ENCODE measurements at regions not wholly inside any gene's neighbourhood (a gene's known extent, or its start where the extent isn't known, plus 50 kb on each side); places are given as distances from the start of the nearest gene placed in this dataset.

DNA sequence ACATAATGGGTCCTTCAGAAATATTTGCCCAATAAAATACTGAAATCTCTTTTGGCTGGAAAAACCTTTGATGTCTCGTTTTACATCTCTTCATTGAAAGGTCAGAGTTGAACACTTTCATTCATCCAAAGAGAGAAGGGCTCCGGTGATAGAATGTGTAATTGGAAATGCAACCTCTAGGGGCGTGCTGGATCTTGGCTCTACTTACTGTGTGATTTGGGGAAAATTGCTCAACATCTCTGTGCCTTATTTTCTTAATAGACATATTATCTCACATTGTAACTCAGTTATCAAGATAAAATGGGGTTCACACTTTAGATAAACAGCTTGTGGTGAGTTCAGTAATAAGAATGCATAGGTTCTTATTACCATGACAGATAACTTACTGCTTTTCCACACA lies 1444.1 kb downstream of the SLITRK5 start:
- POLR2A ChIA-PET (ENCODE audit: low non-redundant PET) = no interaction called here
- TF ChIP-seq, protein P1, sequence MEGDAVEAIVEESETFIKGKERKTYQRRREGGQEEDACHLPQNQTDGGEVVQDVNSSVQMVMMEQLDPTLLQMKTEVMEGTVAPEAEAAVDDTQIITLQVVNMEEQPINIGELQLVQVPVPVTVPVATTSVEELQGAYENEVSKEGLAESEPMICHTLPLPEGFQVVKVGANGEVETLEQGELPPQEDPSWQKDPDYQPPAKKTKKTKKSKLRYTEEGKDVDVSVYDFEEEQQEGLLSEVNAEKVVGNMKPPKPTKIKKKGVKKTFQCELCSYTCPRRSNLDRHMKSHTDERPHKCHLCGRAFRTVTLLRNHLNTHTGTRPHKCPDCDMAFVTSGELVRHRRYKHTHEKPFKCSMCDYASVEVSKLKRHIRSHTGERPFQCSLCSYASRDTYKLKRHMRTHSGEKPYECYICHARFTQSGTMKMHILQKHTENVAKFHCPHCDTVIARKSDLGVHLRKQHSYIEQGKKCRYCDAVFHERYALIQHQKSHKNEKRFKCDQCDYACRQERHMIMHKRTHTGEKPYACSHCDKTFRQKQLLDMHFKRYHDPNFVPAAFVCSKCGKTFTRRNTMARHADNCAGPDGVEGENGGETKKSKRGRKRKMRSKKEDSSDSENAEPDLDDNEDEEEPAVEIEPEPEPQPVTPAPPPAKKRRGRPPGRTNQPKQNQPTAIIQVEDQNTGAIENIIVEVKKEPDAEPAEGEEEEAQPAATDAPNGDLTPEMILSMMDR (conservative IDR thresholded peaks at IDR 0.05; ENCODE audit: low read depth) = no peak

DNA sequence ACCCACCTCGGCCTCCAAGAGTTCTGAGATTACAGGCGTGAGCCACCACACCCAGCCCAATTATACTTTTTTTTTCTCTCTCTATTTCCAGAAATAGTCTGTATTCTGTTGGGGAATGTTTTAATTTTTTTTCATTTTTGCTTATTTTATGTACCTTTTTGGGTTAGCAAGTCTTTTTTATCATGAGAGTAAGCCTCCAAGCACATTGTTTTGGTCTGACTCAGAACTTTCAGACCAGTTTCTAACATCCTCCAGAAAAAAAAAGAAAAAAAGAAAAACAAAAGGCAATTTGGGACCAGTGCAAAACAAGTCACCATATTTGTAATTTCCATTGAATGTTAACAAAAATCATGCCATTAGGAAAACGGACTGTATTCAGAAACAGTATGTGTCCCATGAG lies 1465.5 kb downstream of the SLITRK5 start:
- no peak overlapping the region for H3K27ac ChIP-seq
- POLR2A ChIA-PET (ENCODE audit: low non-redundant PET) = no interaction called here
- TF ChIP-seq, protein P1 (conservative IDR thresholded peaks at IDR 0.05; ENCODE audit: low read depth) = no peak
- CTCF ChIA-PET = interaction anchor here (0.7 kb wide), 1 partner anchor 112 kb away, joined by 6 read pairs; no protein-coding TSS in a partner anchor
- DNase-seq (ENCODE audit: low spot score) = no peak

More for the DNA sequence above, 1444.1 kb downstream of the SLITRK5 start:
- DNase-seq (ENCODE audit: low spot score) = no peak
- H3K27ac ChIP-seq = no peak overlapping the region
- CTCF ChIA-PET = no interaction called here

DNA sequence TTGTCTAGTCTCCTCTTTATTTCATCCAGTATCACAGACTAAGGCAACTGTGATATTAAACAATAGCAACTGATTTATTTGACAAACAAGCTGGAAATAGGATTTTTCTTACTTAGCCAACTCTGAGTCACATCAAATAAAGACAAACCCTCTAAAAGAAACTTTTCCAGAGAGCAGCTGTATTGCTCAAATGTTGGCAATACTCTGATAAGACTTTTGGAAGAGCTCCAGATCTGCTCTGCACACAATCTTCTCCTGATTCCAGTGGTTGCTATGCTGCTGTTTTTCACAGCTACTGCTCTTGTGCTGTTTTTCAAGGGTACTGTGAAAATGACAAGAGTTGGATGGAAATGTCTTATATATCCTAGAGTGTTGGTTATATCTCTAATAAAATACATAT lies 1479.2 kb downstream of the SLITRK5 start:
- ChIA-PET POLR2A (ENCODE audit: low non-redundant PET) (no interaction called here), CTCF (no interaction called here)
- H3K27ac ChIP-seq = no peak overlapping the region
- no peak for DNase-seq (ENCODE audit: low spot score)
- TF ChIP-seq, protein P1 (conservative IDR thresholded peaks at IDR 0.05; ENCODE audit: low read depth) = no peak

DNA sequence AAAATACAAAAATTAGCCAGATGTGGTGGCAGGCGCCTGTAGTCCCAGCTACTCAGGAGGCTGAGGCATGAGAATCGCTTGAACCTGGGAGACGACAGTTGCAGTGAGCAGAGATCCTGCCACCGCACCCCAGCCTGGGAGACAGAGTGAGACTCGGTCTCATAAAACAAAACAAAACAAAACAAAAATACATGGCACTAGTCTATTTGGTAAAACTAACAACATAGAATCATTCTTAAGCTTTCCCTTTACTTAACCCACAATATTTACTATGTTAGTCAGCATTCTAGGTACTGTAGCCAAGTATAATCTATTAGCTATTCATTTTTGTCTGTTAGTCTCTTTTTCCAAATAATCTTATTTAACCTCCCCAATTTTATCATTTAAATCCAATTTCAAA lies 1482.8 kb downstream of the SLITRK5 start:
- no peak overlapping the region for H3K27ac ChIP-seq
- DNase-seq (ENCODE audit: low spot score) = no peak
- TF ChIP-seq, protein P1 (conservative IDR thresholded peaks at IDR 0.05; ENCODE audit: low read depth) = no peak
- ChIA-PET POLR2A (ENCODE audit: low non-redundant PET) (no interaction called here), CTCF (no interaction called here)

DNA sequence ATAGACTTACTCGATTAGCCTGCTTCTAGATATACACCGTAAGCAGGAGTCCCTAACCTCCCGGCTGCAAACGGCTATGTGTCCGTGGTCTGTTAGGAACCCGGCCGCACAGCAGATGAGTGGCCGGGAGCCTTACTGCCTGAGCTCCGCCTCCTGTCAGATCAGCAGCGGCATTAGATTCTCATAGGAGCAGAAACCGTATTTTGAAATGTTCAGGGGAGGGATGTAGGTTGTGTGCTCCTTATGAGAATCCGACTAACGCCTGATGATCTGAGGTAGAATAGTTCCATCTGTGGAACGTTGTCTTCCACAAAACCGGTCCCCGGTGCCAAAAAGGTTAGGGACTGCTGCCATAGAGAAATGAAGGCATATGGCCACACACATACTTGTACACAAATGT lies 1491.9 kb downstream of the SLITRK5 start:
- TF ChIP-seq, protein P1 (conservative IDR thresholded peaks at IDR 0.05; ENCODE audit: low read depth) = no peak
- no peak for DNase-seq (ENCODE audit: low spot score)
- H3K27ac ChIP-seq = no peak overlapping the region
- POLR2A ChIA-PET (ENCODE audit: low non-redundant PET) = no interaction called here
- CTCF ChIA-PET = no interaction called here

DNA sequence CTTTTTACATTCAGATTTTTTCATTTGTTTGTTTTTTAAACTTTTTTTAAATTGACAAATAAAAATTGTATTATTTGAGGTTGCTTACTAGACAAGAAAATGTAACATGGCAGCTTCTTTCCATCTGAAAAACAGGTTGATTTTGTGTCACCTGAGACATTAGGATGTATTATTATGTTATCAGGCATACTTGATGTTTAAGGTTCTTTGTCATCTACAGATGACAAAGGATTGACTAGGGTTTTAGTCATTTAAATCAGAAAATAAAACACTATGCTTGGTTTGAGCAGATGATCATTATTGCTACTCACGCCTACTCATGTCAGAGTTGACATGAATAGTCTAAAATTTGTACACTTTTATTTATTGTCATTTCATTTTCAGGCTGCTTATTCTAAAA lies 1494.5 kb downstream of the SLITRK5 start:
- TF ChIP-seq, protein P1 (conservative IDR thresholded peaks at IDR 0.05; ENCODE audit: low read depth) = no peak
- no peak overlapping the region for H3K27ac ChIP-seq
- ChIA-PET CTCF (interaction anchor here (0.7 kb wide), 1 partner anchor 1693 kb away, joined by 3 read pairs; no protein-coding TSS in a partner anchor), POLR2A (ENCODE audit: low non-redundant PET) (no interaction called here)
- DNase-seq (ENCODE audit: low spot score) = no peak

DNA sequence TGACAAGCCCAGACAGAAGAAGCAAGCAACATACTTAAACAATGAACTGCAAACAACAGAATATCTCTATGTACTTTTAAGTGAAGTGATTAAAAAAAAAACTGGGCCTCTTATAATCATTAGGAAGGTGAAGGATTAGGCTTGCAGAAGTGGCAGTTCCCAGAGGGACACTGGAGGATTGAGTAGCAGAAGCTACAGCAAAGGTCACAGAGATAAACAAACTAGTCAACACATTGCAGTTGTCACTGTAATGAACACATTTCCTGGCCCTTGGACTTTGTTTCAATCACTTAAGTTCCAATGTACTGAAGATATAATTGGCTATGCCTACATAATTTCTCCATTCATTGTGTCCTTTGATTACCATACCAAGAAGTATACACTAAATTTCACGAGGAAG lies 1498.8 kb downstream of the SLITRK5 start:
- no peak overlapping the region for H3K27ac ChIP-seq
- no peak for DNase-seq (ENCODE audit: low spot score)
- TF ChIP-seq, protein P1 (conservative IDR thresholded peaks at IDR 0.05; ENCODE audit: low read depth) = no peak
- ChIA-PET POLR2A (ENCODE audit: low non-redundant PET) (no interaction called here), CTCF (no interaction called here)

Measured in RWPE1 (cell line).